Transverse colon (tissue), 4 donors: ENCODE measurements at regions not wholly inside any gene's neighbourhood (a gene's known extent, or its start where the extent isn't known, plus 50 kb on each side); places are given as distances from the start of the nearest gene placed in this dataset.
"Not testable (repeated sequence)": the region's sequence is repeated elsewhere in the genome, so short reads cannot be mapped to it uniquely, and the experiment has no call there.

ENCODE experiments used
- DNase-seq: peaks from one replicate; pipeline ENCODE4 v3.0.0-alpha.2; 2019
- H3K27ac ChIP-seq, 4 donors: fragments of 200-600 bp; sonication (generic); 2 replicates each; pipeline ENCODE4 v1.5.1; 2016 to 2018; ENCODE audit warnings: inconsistent platforms in 4 of 4
- H3K27me3 ChIP-seq: fragments of 200-600 bp; sonication (generic); 2 replicates; pipeline ENCODE4 v1.5.1; 2017; ENCODE audit warnings: inconsistent platforms
- H3K36me3 ChIP-seq, 4 donors: fragments of 200-600 bp; sonication (generic); 2 replicates each; pipeline ENCODE4 v1.5.1; 2017 to 2019; ENCODE audit warnings: inconsistent platforms in 4 of 4
- H3K4me1 ChIP-seq, 4 donors: fragments of 200-600 bp; sonication (generic); 2 replicates each; pipeline ENCODE4 v1.5.1; 2017 to 2020; ENCODE audit warnings: inconsistent platforms in 4 of 4
- H3K4me3 ChIP-seq, 4 donors: fragments of 200-600 bp; sonication (generic); 1 replicate in 1 of 4; 2 replicates in 3 of 4; pipeline versions ENCODE4 v1.5.1 to v1.6.1; 2017 to 2019; ENCODE audit warnings: inconsistent platforms in 4 of 4
- H3K9me3 ChIP-seq, 2 donors: fragments of 200-600 bp; sonication (generic); 2 replicates each; pipeline ENCODE4 v1.5.1; 2017 to 2019; ENCODE audit warnings: inconsistent platforms in 2 of 2
- EP300 ChIP-seq: sonication (generic); formaldehyde crosslinking; IDR thresholded peaks from one replicate; pipeline ENCODE4 v1.6.1; 2017; ENCODE audit warnings: antibody characterized with exemption, low read depth
- POLR2A ChIP-seq: fragments of 450-650 bp; IDR thresholded peaks from one replicate; pipeline ENCODE4 v1.6.1; 2016; ENCODE audit warnings: antibody characterized with exemption, mild to moderate bottlenecking, moderate library complexity
- POLR2AphosphoS5 ChIP-seq, 3 donors: sonication (generic); formaldehyde crosslinking; IDR thresholded peaks; one replicate each; pipeline ENCODE4 v1.6.1; 2016; ENCODE audit warnings: antibody characterized with exemption in 3 of 3
- WGBS, 2 donors: methylation state at CpG; one replicate each; pipeline ENCODE4 v1.1.5; 2018; ENCODE audit warnings: low coverage in 1 of 2; 5-methylcytosine and 5-hydroxymethylcytosine counted together
- in situ Hi-C, 4 donors: fragments of 200-750 bp; cut with MboI; loops; one replicate each; pipeline versions ENCODE4 v1.15.0 to v1.15.1; 2017; ENCODE audit warnings: low sequenced_read_pairs in 3 of 4, low pct_ligation_motif_present in 1 of 4, low pct_unique_long_range_greater_than_20kb in 1 of 4
- intact Hi-C: fragments of 100-400 bp; cut with DNase I; formaldehyde crosslinking; loops from one replicate; pipeline ENCODE4 v1.15.1; 2023; ENCODE audit warnings: low total_unique reads
- TF ChIP-seq, protein P1 (sequence below), 5 experiments: fragments of 200-600 bp in 3 of 5; fragments of 450-650 bp in 2 of 5; sonication (generic) in 3 of 5; IDR thresholded peaks; 1 replicate in 2 of 5; 2 replicates in 3 of 5; pipeline ENCODE4 v1.5.1; 2016 to 2017; ENCODE audit warnings: antibody characterized with exemption in 5 of 5, inconsistent platforms in 3 of 5, mild to moderate bottlenecking in 2 of 5, moderate library complexity in 1 of 5

GRCh38 chr2:163974766-163975165 lies 239.0 kb upstream of the FIGN start:
- Histone ChIP-seq H3K36me3 (no peaks in the 10 kb centered on the region), H3K27me3 (no peaks in the 10 kb centered on the region), H3K27ac (no peak overlapping the region), H3K9me3 (no peaks in the 10 kb centered on the region), H3K4me1 (no peaks in the 10 kb centered on the region), H3K4me3 (no peak overlapping the region)
- WGBS, 2 donors, result 27 to 35% methylated on average over 1 of the region's 1 CpG
- DNase-seq, result no peak
- intact Hi-C loops, result no loop called here
- TF ChIP-seq, protein P1, sequence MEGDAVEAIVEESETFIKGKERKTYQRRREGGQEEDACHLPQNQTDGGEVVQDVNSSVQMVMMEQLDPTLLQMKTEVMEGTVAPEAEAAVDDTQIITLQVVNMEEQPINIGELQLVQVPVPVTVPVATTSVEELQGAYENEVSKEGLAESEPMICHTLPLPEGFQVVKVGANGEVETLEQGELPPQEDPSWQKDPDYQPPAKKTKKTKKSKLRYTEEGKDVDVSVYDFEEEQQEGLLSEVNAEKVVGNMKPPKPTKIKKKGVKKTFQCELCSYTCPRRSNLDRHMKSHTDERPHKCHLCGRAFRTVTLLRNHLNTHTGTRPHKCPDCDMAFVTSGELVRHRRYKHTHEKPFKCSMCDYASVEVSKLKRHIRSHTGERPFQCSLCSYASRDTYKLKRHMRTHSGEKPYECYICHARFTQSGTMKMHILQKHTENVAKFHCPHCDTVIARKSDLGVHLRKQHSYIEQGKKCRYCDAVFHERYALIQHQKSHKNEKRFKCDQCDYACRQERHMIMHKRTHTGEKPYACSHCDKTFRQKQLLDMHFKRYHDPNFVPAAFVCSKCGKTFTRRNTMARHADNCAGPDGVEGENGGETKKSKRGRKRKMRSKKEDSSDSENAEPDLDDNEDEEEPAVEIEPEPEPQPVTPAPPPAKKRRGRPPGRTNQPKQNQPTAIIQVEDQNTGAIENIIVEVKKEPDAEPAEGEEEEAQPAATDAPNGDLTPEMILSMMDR (IDR thresholded peaks at IDR 0.05), result no peak
- TF ChIP-seq POLR2A (no peak), POLR2AphosphoS5 (IDR thresholded peaks at IDR 0.05) (no peak)
- in situ Hi-C loops, result no loop called here

- Histone ChIP-seq H3K27me3 (no peaks in the 10 kb centered on the region), H3K9me3 (no peaks in the 10 kb centered on the region), H3K36me3 (no peaks in the 10 kb centered on the region), H3K4me1 (no peaks in the 10 kb centered on the region), H3K4me3 (no peak overlapping the region), H3K27ac (no peak overlapping the region)
- TF ChIP-seq EP300 (no peak), POLR2AphosphoS5 (IDR thresholded peaks at IDR 0.05) (no peak), POLR2A (no peak)
- TF ChIP-seq, protein P1 (IDR thresholded peaks at IDR 0.05), result no peak
- 43 to 65% methylated on average over 4 of the region's 4 CpGs for WGBS, 2 donors
- intact Hi-C loops (no loop called here), in situ Hi-C loops (no loop called here)
- DNase-seq, result no peak
Measured at GRCh38 chr2:163970058-163970813, 234.4 kb upstream of the FIGN start.

DNA sequence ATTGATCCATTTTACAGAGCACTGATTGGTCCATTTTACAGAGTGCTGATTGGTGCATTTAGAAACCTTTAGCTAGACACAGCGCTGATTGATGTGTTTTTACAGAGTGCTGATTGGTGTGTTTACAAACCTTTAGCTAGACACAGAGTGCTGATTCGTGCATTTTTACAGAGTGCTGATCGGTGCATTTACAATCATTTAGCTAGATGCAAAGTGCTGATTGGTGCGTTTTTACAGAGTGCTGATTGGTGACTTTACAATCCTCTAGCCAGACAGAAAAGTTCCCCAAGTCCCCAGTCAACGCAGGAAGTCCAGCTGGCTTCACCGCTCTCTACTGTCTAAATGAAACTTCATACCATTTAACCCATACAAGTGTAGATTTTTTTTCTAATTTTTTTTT lies 228.5 kb upstream of the FIGN start:
- 86 to 91% methylated on average over 5 to 6 of the region's 6 CpGs for WGBS, 2 donors

GRCh38 chr2:163953390-163953907 lies 217.6 kb upstream of the FIGN start:
- Histone ChIP-seq H3K27ac (no peak overlapping the region), H3K4me3 (no peak overlapping the region), H3K4me1 (no peaks in the 10 kb centered on the region), H3K27me3 (no peaks in the 10 kb centered on the region), H3K9me3 (no peaks in the 10 kb centered on the region), H3K36me3 (no peaks in the 10 kb centered on the region)
- in situ Hi-C loops, result no loop called here
- intact Hi-C loops, result no loop called here
- WGBS, 2 donors, result 88 to 92% methylated on average over 2 to 5 of the region's 5 CpGs
- no peak for TF ChIP-seq POLR2AphosphoS5 (IDR thresholded peaks at IDR 0.05)
- TF ChIP-seq EP300, result no peak
- TF ChIP-seq, protein P1 (IDR thresholded peaks at IDR 0.05), result no peak
- TF ChIP-seq POLR2A, result no peak
- DNase-seq, result no peak

More for the DNA sequence above, 228.5 kb upstream of the FIGN start:
- intact Hi-C loops, H3K4me1 ChIP-seq, H3K27me3 ChIP-seq, H3K4me3 ChIP-seq, H3K27ac ChIP-seq, H3K9me3 ChIP-seq, in situ Hi-C loops, DNase-seq, H3K36me3 ChIP-seq: not testable (repeated sequence)

DNA sequence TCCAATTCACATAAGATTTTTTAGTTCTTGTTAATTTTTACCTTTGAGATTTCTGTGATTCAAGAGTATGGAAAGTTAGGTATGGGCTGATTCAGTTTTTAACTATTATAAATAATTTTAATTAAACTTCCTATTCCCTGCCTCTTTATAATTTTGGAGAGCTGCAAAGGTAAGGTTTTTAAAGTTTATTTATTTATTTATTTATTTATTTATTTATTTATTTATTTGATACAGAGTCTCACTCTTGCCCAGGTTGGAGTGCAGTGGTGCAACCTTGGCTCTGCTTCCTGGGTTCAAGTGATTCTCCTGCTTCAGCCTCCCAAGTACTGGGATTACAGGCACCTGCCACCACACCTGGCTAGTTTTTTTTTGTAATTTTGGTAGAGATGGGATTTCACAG lies 215.5 kb upstream of the FIGN start:
- in situ Hi-C loops, result no loop called here
- intact Hi-C loops, result no loop called here
- Histone ChIP-seq H3K9me3 (no peaks in the 10 kb centered on the region), H3K36me3 (no peaks in the 10 kb centered on the region), H3K27me3 (no peaks in the 10 kb centered on the region), H3K4me3 (no peak overlapping the region), H3K4me1 (no peaks in the 10 kb centered on the region), H3K27ac (no peak overlapping the region)
- TF ChIP-seq POLR2A, result no peak
- TF ChIP-seq, protein P1 (IDR thresholded peaks at IDR 0.05), result no peak
- no peak for TF ChIP-seq POLR2AphosphoS5 (IDR thresholded peaks at IDR 0.05)
- no peak for TF ChIP-seq EP300
- DNase-seq, result no peak
